GM12873 (cell line): ENCODE measurements at regions not wholly inside any gene's neighbourhood (a gene's known extent, or its start where the extent isn't known, plus 50 kb on each side); places are given as distances from the start of the nearest gene placed in this dataset.

Experiments
- CTCF ChIP-seq: IDR thresholded peaks from 2 replicates; pipeline ENCODE4 v1.5.1; 2012; ENCODE audit warnings: low read depth, mild to moderate bottlenecking, moderate library complexity, low read length, control low read depth; ENCODE audit not compliant: insufficient read depth; ENCODE audit errors: missing control alignments

- no peak for TF ChIP-seq CTCF
Measured at GRCh38 chr3:4228295-4228694, 74.9 kb upstream of the SETMAR start.

DNA sequence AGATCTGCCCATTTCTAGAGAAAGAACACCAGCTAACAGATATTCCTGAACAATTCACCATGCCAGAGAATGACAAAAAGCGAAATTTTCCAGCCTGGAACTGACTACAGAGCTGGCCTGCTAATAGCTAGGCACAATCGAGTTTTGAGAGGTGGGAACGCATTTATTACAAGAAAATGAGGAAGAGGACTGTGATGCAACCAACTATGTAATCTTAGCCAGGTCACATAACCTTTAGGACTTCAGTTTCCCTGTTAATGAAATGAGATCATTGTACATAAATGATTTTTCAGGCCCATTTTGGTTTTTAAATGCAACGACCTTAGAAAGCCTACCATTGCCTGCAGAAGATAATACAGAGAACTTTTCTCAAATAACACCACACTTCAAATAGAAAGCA lies 72.1 kb upstream of the SETMAR start:
- no peak for TF ChIP-seq CTCF

GRCh38 chr3:4232798-4233197 lies 70.4 kb upstream of the SETMAR start:
- TF ChIP-seq CTCF, result no peak

- TF ChIP-seq CTCF, result no peak
Measured at GRCh38 chr3:4233488-4233887, 69.7 kb upstream of the SETMAR start.

GRCh38 chr3:4234889-4235288 lies 68.3 kb upstream of the SETMAR start:
- no peak for TF ChIP-seq CTCF

- no peak for TF ChIP-seq CTCF
Measured at GRCh38 chr3:4235690-4236089, 67.5 kb upstream of the SETMAR start.

DNA sequence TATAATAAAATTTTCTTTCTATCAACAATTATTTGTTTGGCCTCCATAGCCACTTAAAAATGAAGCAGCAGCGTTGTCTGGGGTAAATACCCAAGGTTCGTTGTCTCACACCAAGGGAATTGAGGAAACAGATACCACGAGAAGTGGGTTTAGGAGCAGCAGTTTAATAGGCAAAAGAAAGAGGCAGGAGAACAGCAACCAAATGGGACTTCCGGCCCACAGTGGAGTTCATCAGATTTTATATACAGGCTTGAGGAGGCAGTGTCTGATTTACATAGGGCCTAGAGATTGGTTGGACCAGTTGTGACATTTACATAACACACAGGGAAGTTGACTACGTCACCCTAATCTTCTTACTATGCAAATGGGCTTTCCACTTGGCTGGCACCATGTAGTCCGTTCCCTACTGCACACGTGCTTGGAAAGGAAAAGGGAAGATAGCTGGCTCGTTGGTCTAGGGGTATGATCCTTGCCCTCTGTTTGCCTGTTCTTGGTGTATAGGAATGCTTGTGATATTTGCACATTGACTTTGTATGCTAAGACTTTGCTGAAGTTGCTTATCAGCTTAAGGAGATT lies 61.5 kb upstream of the SETMAR start:
- no peak for TF ChIP-seq CTCF

DNA sequence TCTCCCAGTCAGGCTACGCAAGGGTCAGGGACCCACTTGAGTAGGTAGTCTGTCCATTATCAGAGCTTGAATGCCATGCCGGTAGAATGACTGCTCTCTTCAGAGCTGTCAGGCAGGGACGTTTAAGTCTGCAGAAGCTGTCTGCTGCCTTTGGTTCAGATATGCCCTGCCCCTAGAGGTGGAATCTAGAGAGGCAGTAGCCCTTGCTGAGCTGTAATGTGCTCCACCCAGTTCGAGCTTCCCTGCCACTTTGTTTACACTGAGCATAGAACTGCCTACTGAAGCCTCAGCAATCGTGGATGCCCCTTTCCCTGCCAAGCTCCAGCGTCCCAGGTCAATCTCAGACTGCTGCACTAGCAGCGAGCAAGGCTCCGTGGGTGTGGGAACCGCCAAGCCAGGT lies 57.5 kb upstream of the SETMAR start:
- no peak for TF ChIP-seq CTCF
